ENCODE measurements at regions not wholly inside any gene's neighbourhood (a gene's known extent, or its start where the extent isn't known, plus 50 kb on each side); places are given as distances from the start of the nearest gene placed in this dataset.

DNA sequence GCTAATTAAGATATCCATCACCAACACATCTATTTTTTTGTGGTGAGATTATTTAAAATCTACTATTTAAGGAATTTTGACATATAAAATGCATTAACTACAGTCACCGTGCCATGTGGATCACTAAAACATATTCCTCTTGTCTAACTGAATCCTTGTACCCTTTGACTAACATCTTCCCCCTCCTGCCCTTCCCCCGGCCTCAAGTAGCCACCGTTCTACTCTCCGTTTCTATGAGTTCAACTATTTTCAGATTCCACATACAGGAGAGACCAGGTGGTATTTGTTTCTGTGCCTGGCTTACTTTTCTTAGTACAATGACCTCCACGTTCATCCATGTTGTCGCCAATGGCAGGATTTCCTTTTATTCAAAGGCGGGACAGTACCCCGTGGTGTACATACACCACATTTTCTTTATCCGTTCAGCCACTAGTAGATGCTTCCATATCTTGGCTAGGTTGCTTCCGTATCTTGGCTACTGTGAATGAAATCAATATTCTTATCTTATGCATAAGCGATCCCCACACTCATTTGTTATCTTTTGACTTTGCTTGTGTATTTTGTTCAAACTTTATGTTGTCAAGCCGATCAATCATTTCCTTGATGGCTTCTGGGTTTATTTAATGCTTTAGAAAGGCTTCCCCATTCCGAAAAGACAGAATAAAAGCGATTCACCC lies 134.7 kb downstream of the KCNJ12 start:
- TF ChIP-seq, protein P1, sequence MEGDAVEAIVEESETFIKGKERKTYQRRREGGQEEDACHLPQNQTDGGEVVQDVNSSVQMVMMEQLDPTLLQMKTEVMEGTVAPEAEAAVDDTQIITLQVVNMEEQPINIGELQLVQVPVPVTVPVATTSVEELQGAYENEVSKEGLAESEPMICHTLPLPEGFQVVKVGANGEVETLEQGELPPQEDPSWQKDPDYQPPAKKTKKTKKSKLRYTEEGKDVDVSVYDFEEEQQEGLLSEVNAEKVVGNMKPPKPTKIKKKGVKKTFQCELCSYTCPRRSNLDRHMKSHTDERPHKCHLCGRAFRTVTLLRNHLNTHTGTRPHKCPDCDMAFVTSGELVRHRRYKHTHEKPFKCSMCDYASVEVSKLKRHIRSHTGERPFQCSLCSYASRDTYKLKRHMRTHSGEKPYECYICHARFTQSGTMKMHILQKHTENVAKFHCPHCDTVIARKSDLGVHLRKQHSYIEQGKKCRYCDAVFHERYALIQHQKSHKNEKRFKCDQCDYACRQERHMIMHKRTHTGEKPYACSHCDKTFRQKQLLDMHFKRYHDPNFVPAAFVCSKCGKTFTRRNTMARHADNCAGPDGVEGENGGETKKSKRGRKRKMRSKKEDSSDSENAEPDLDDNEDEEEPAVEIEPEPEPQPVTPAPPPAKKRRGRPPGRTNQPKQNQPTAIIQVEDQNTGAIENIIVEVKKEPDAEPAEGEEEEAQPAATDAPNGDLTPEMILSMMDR (IDR thresholded peaks at IDR 0.05): no peak
- TF ChIP-seq POLR2A (IDR thresholded peaks at IDR 0.05): no peak

All from esophagus squamous epithelium (tissue), 4 donors.